Small intestine (tissue), 7 donors: ENCODE measurements at regions not wholly inside any gene's neighbourhood (a gene's known extent, or its start where the extent isn't known, plus 50 kb on each side); places are given as distances from the start of the nearest gene placed in this dataset.

Experiments used
- DNase-seq, 2 donors: peaks; one replicate each; pipeline versions ENCODE4 v3.0.0 to v3.0.0-alpha.2; 2013
- FAIRE-seq: peaks from 2 replicates; lab custom pipeline; 2012; peaks lifted over from hg19 to GRCh38; lab: Jason Lieb, UNC
- H3K27ac ChIP-seq, 3 donors: one replicate each; pipeline ENCODE4 v1.5.1; 2013; ENCODE audit warnings: low read length in 2 of 3, mild to moderate bottlenecking in 2 of 3, control low read depth in 1 of 3, inconsistent platforms in 1 of 3, low read depth in 1 of 3, moderate library complexity in 1 of 3
- H3K27me3 ChIP-seq, 3 donors: one replicate each; pipeline ENCODE4 v1.6.1; 2013; ENCODE audit warnings: low read length in 3 of 3, inconsistent platforms in 1 of 3; ENCODE audit not compliant: control insufficient read depth in 3 of 3, insufficient read depth in 3 of 3
- H3K36me3 ChIP-seq, 3 donors: one replicate each; pipeline ENCODE4 v1.6.1; 2013; ENCODE audit warnings: low read length in 3 of 3, inconsistent platforms in 1 of 3, low read depth in 1 of 3, mild to moderate bottlenecking in 1 of 3, moderate library complexity in 1 of 3; ENCODE audit not compliant: control insufficient read depth in 3 of 3, insufficient read depth in 2 of 3
- H3K4me1 ChIP-seq, 3 donors: one replicate each; pipeline ENCODE4 v1.6.1; 2013; ENCODE audit warnings: low read length in 2 of 3, inconsistent platforms in 1 of 3, low read depth in 1 of 3, mild to moderate bottlenecking in 1 of 3, moderate library complexity in 1 of 3; ENCODE audit not compliant: control insufficient read depth in 3 of 3, insufficient read depth in 2 of 3
- H3K4me3 ChIP-seq, 3 donors: one replicate each; pipeline ENCODE4 v1.5.1; 2013; ENCODE audit warnings: low read length in 3 of 3, control low read depth in 1 of 3, inconsistent platforms in 1 of 3, low read depth in 1 of 3, mild to moderate bottlenecking in 1 of 3, moderate library complexity in 1 of 3
- H3K9me3 ChIP-seq, 2 donors: one replicate each; pipeline ENCODE4 v1.6.1; 2013; ENCODE audit warnings: low read depth in 1 of 2, low read length in 1 of 2; ENCODE audit not compliant: control insufficient read depth in 2 of 2, insufficient read depth in 1 of 2
- WGBS, 3 donors: extraction: QIAGEN DNeasy Blood & Tissue Kit; methylation state at CpG; one replicate each; pipeline ENCODE4 v1.1.7; 2013; 5-methylcytosine and 5-hydroxymethylcytosine counted together
- donor health status: healthy with polysubstance abuse.
- donor health status: control.
- donor health status: control.
- donor health status: Bipolar disorder and iron deficiency.
- donor health status: healthy.

DNA sequence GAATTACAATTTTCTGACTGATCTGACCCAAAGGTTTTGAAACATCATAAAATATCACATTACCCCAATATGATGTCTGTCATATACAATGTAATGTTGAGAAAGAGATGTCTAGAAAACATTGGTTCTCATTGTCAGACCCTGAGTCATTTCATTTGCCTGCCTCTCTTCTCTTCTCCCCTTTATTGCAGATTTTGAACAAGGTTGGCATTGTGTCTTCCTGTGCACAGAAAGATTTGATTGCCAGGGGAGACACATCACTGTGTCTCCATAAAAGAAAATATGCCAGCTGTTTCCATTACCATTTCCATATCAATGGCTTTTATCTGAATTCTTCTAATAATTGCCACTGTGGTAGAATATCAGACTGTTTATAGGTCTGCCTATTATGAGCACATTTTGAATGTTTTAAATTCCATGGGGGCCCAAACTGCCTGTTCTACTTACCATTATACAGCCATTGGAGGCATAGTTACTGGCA is 65.6 kb downstream of the IFI44 start:
- DNase-seq (no peak), FAIRE-seq (no peak)
- H3K36me3 ChIP-seq = no peaks in the 10 kb centered on the region
- H3K4me3 ChIP-seq = no peak overlapping the region
- no peaks in the 10 kb centered on the region for H3K4me1 ChIP-seq
- H3K9me3 ChIP-seq = no peaks in the 10 kb centered on the region
- no peaks in the 10 kb centered on the region for H3K27me3 ChIP-seq
- no peak overlapping the region for H3K27ac ChIP-seq

DNA sequence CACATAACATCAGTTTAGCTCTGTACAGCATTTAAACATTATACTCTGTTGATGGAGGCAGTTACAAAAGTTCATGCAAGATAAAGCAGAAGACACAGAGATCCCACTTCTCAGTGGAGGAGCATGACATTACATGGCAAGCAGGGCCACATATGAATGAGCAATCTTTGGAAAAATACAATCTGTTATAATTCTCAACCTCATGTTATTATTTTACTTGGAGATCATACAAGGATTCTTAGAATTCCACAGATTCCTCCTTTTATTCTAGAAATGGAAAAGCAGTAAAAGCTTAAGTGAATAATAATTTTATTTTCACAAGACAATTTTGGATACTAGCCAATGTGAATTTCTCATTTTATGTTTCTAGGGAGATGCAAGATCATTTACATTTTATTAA is 66.6 kb downstream of the IFI44 start:
- H3K27ac ChIP-seq = no peak overlapping the region
- no peak for DNase-seq
- no peak for FAIRE-seq
- no peaks in the 10 kb centered on the region for H3K9me3 ChIP-seq
- no peak overlapping the region for H3K4me3 ChIP-seq
- no peaks in the 10 kb centered on the region for H3K36me3 ChIP-seq
- H3K4me1 ChIP-seq = no peaks in the 10 kb centered on the region
- H3K27me3 ChIP-seq = no peaks in the 10 kb centered on the region

DNA sequence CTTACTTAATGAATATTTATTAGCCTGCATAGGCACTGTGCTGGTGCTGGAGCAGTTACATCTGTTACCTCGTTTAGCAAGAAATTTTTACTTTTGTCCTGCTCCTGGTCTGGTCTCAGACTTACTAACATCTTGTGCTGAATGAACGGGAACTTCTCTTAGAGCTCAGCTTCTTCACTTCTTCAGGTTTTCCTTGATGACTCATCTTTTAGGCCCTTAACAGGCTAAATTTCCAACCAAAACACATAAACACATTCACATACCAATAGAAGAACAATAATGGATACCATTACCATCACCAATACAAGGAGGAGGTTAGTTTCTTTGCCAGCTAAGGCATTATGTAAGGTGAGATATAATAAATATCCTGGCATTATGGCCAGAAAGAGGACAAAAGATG is 68.9 kb downstream of the IFI44 start:
- no peak for FAIRE-seq
- Histone ChIP-seq H3K36me3 (no peaks in the 10 kb centered on the region), H3K4me3 (no peak overlapping the region), H3K27ac (no peak overlapping the region), H3K4me1 (no peaks in the 10 kb centered on the region), H3K9me3 (no peaks in the 10 kb centered on the region), H3K27me3 (no peaks in the 10 kb centered on the region)
- WGBS, 3 donors = 51 to 66% (median 57%) methylated on average over 2 of the region's 2 CpGs
- DNase-seq = no peak

DNA sequence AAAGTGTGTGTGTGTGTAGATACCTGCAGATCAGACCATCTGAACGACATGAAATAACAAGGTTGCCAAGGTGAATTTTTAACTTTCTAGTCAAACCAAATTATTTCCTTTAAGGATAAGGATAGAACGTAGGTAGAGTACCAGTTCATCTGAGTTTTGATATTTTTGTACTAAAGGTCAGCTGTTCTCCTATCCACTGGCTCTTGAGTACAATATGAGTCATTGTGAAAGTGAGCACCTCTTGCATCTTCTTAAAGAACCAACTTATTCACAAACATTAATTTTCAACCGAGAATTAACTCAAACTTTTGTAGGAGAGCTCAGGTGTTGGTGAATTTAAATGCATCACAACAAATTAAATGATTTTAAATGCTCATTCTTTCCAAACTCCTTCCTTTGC is 71.5 kb downstream of the IFI44 start:
- no peaks in the 10 kb centered on the region for H3K9me3 ChIP-seq
- FAIRE-seq = no peak
- no peaks in the 10 kb centered on the region for H3K36me3 ChIP-seq
- no peaks in the 10 kb centered on the region for H3K27me3 ChIP-seq
- no peak overlapping the region for H3K4me3 ChIP-seq
- H3K4me1 ChIP-seq = no peaks in the 10 kb centered on the region
- DNase-seq = no peak
- no peak overlapping the region for H3K27ac ChIP-seq
- WGBS, 3 donors = 37 to 48% (median 39%) methylated on average over 3 of the region's 3 CpGs

DNA sequence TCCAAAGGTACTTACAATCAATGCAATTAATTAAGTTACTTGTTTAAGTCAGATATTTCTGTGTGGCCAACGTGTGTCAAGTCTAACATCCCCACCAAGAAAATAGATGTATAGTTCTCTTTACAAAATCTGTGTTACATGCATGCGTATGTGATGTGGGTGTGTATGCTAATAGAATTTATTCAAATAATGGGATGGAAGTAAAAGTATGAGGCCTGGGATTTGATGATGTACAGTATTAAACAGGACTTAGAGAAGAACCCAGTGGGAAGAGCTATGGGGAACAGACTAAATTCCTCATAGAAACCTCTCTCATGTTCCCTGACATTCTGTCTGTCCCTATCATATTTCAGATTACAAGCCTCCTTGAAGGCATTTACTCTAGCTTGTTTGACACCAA is 72.5 kb downstream of the IFI44 start:
- WGBS, 3 donors = 65 to 79% (median 71%) methylated on average over 2 of the region's 2 CpGs
- FAIRE-seq = no peak

DNA sequence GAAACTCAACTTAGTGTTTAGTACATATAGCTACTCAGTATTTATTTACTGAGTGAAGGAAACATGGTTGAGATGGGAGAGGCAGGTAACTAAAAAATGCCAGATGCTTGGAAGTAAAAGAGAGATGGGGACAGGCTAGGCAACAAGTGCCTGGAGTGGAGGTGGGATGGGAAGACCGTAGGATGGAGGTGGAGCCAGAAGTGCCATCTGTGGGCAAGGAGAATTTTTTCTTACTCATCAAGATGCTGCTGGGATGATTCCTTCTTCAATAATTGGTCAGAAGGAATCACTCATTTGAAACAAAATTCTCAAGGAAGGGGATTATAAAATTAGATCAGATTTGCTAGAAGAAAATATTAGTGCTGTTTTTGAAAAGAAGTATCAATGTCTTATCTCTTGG is 72.9 kb downstream of the IFI44 start:
- FAIRE-seq = no peak
- Histone ChIP-seq H3K27ac (no peak overlapping the region), H3K36me3 (no peaks in the 10 kb centered on the region), H3K4me3 (no peak overlapping the region), H3K27me3 (no peaks in the 10 kb centered on the region), H3K4me1 (no peaks in the 10 kb centered on the region), H3K9me3 (no peaks in the 10 kb centered on the region)
- no peak for DNase-seq
- WGBS, 3 donors = 29 to 43% (median 41%) methylated on average over 1 of the region's 1 CpG

More for the DNA sequence above, 72.5 kb downstream of the IFI44 start:
- no peaks in the 10 kb centered on the region for H3K27me3 ChIP-seq
- no peak for DNase-seq
- H3K27ac ChIP-seq = no peak overlapping the region
- H3K4me3 ChIP-seq = no peak overlapping the region
- H3K4me1 ChIP-seq = no peaks in the 10 kb centered on the region
- H3K9me3 ChIP-seq = no peaks in the 10 kb centered on the region
- no peaks in the 10 kb centered on the region for H3K36me3 ChIP-seq

DNA sequence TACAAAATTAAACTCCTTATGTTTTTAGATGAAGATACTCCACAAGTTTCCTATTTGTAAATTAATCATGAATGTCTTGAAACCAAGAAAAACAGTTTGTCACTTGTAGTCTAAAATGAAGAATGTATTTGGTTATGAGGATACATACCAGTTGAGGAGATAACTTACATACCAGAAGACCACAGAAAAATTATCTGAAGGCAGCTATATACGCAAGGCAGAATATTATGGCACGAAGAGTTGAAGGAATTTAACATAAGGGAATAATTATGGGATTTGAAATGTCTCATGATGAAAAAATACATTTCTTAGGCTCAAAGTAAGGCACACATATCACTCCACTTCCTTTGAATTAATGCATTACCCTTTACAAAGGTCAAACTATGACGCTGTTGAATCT is 73.3 kb downstream of the IFI44 start:
- Histone ChIP-seq H3K4me1 (no peaks in the 10 kb centered on the region), H3K27ac (no peak overlapping the region), H3K9me3 (no peaks in the 10 kb centered on the region), H3K36me3 (no peaks in the 10 kb centered on the region), H3K4me3 (no peak overlapping the region), H3K27me3 (no peaks in the 10 kb centered on the region)
- no peak for FAIRE-seq
- no peak for DNase-seq
- WGBS, 3 donors = 78 to 88% (median 81%) methylated on average over 3 of the region's 3 CpGs

DNA sequence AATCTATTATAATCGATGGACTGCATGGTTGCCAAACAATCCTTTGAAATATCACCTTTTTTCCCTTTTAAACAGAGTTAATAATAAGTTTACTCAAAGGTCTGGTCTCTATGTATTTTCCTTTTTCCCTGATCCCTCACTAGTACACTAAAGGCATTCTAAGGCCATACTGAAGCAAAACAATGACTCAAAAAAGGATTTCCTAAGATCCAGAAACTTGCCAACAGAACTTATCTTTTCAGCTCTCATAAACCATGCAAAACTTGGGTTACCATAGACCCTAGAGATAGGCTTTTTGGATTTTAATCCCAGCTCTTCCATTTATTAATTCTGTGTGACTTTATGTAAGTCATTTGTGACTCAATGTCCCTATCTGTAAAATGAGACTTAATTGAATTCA is 77.1 kb downstream of the IFI44 start:
- Histone ChIP-seq H3K27me3 (no peaks in the 10 kb centered on the region), H3K27ac (no peak overlapping the region), H3K4me3 (no peak overlapping the region), H3K36me3 (no peaks in the 10 kb centered on the region), H3K9me3 (no peaks in the 10 kb centered on the region), H3K4me1 (no peaks in the 10 kb centered on the region)
- FAIRE-seq (no peak), DNase-seq (no peak)
- 78 to 85% (median 85%) methylated on average over 1 of the region's 1 CpG for WGBS, 3 donors

DNA sequence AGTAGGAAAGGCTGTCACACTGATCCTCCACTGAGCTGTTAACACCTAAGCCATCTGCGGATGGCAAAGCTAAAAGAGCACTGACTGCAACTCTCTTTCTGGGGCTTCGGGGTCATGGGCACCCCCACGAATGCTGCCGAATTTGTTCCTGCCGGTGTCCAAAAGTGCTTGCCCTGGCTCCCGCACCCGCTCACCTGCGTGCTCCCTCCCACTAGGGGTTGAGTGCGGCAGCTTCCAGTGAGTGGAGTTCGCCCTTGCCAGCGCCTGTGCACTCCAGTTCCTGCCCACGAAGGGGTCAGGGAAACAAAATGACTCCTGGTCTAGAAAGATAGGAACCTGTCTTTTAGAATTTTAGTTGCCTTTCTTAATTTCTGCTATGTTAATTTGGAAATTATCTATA is 78.7 kb downstream of the IFI44 start:
- 86 to 90% (median 90%) methylated on average over 12 of the region's 12 CpGs for WGBS, 3 donors
- FAIRE-seq (no peak), DNase-seq (no peak)

More for the DNA sequence above, 78.7 kb downstream of the IFI44 start:
- H3K9me3 ChIP-seq = no peaks in the 10 kb centered on the region
- no peaks in the 10 kb centered on the region for H3K4me1 ChIP-seq
- H3K4me3 ChIP-seq = no peak overlapping the region
- no peaks in the 10 kb centered on the region for H3K27me3 ChIP-seq
- H3K27ac ChIP-seq = no peak overlapping the region
- no peaks in the 10 kb centered on the region for H3K36me3 ChIP-seq
